ENCODE measurements at regions not wholly inside any gene's neighbourhood (a gene's known extent, or its start where the extent isn't known, plus 50 kb on each side); places are given as distances from the start of the nearest gene placed in this dataset.

- no peaks in the 10 kb centered on the region for H3K4me1 Mint-ChIP-seq
- no peak for DNase-seq
- H3K36me3 Mint-ChIP-seq (ENCODE audit: low read depth) = no peaks in the 10 kb centered on the region
- TF ChIP-seq, protein P1, sequence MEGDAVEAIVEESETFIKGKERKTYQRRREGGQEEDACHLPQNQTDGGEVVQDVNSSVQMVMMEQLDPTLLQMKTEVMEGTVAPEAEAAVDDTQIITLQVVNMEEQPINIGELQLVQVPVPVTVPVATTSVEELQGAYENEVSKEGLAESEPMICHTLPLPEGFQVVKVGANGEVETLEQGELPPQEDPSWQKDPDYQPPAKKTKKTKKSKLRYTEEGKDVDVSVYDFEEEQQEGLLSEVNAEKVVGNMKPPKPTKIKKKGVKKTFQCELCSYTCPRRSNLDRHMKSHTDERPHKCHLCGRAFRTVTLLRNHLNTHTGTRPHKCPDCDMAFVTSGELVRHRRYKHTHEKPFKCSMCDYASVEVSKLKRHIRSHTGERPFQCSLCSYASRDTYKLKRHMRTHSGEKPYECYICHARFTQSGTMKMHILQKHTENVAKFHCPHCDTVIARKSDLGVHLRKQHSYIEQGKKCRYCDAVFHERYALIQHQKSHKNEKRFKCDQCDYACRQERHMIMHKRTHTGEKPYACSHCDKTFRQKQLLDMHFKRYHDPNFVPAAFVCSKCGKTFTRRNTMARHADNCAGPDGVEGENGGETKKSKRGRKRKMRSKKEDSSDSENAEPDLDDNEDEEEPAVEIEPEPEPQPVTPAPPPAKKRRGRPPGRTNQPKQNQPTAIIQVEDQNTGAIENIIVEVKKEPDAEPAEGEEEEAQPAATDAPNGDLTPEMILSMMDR (IDR thresholded peaks at IDR 0.05) = no peak
- H3K9me3 Mint-ChIP-seq = peaks cover 7% of the 10 kb centered on the region
- H3K27me3 Mint-ChIP-seq (ENCODE audit: low read depth, poor library complexity) = peaks cover 4% of the 10 kb centered on the region
- H3K4me3 Mint-ChIP-seq = no peak overlapping the region
- H3K27ac Mint-ChIP-seq = no peak overlapping the region
Observed at GRCh38 chr12:60194678-60195077, 598.8 kb downstream of the SLC16A7 start.

GRCh38 chr12:60195483-60195882, 599.7 kb downstream of the SLC16A7 start:
- Mint-ChIP-seq H3K4me1 (no peaks in the 10 kb centered on the region), H3K27ac (no peak overlapping the region), H3K36me3 (ENCODE audit: low read depth) (no peaks in the 10 kb centered on the region), H3K9me3 (peaks cover under 1% of the 10 kb centered on the region), H3K4me3 (no peak overlapping the region), H3K27me3 (ENCODE audit: low read depth, poor library complexity) (peaks cover 4% of the 10 kb centered on the region)
- TF ChIP-seq, protein P1 (IDR thresholded peaks at IDR 0.05) = no peak
- no peak for DNase-seq

- H3K9me3 Mint-ChIP-seq = no peaks in the 10 kb centered on the region
- peaks cover 4% of the 10 kb centered on the region for H3K27me3 Mint-ChIP-seq (ENCODE audit: low read depth, poor library complexity)
- TF ChIP-seq, protein P1 (IDR thresholded peaks at IDR 0.05) = no peak
- H3K36me3 Mint-ChIP-seq (ENCODE audit: low read depth) = no peaks in the 10 kb centered on the region
- no peak overlapping the region for H3K27ac Mint-ChIP-seq
- H3K4me1 Mint-ChIP-seq = no peaks in the 10 kb centered on the region
- DNase-seq = no peak
- no peak overlapping the region for H3K4me3 Mint-ChIP-seq
Observed at GRCh38 chr12:60196366-60196765, 600.5 kb downstream of the SLC16A7 start.

DNA sequence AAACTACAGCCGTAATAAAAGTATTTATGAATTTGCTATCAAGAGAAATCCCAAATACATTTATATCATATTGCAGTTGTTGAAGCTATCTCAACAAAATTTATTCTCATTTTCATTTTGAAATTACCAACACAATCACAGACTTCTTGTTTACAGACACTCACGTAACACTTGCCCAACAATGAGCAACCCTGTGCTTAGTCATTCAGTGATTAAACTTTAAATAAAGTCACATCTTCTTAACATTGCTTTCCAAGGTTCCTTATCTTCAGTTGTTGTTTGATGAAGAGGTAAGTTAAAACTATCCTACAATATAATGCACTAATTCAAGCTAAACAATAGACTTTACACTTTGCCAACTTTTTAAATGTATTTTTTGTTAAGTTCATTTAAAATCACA, 601.8 kb downstream of the SLC16A7 start:
- no peak overlapping the region for H3K27ac Mint-ChIP-seq
- no peak for DNase-seq
- no peaks in the 10 kb centered on the region for H3K36me3 Mint-ChIP-seq (ENCODE audit: low read depth)
- no peak overlapping the region for H3K4me3 Mint-ChIP-seq
- H3K9me3 Mint-ChIP-seq = no peaks in the 10 kb centered on the region
- H3K27me3 Mint-ChIP-seq (ENCODE audit: low read depth, poor library complexity) = peaks cover under 1% of the 10 kb centered on the region
- TF ChIP-seq, protein P1 (IDR thresholded peaks at IDR 0.05) = no peak
- no peaks in the 10 kb centered on the region for H3K4me1 Mint-ChIP-seq

- Mint-ChIP-seq H3K27me3 (ENCODE audit: low read depth, poor library complexity) (no peaks in the 10 kb centered on the region), H3K4me3 (no peak overlapping the region), H3K9me3 (no peaks in the 10 kb centered on the region), H3K27ac (no peak overlapping the region), H3K36me3 (ENCODE audit: low read depth) (no peaks in the 10 kb centered on the region), H3K4me1 (no peaks in the 10 kb centered on the region)
- DNase-seq = no peak
- TF ChIP-seq, protein P1 (IDR thresholded peaks at IDR 0.05) = no peak
Observed at GRCh38 chr12:60201891-60202290, 606.1 kb downstream of the SLC16A7 start.

DNA sequence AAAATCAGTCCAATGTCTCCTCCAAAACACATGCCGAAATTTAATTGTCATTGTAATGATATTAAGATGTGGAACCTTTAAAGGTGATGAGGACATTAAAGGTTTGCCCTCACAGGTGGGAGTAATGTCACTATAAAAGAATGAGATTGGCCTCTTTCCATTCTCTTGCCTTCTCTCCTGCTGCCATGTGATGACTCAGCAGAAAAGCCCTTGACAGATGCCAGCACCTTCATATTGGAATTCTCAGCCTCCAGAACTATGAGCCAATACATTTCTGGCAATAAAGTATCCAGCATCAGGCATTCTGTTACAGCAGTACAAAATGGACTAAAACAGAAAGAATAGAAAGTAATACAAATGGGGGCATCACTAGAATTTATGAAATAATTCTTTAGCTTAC, 609.7 kb downstream of the SLC16A7 start:
- no peaks in the 10 kb centered on the region for H3K4me1 Mint-ChIP-seq
- no peaks in the 10 kb centered on the region for H3K9me3 Mint-ChIP-seq
- H3K36me3 Mint-ChIP-seq (ENCODE audit: low read depth) = no peaks in the 10 kb centered on the region
- DNase-seq = no peak
- TF ChIP-seq, protein P1 (IDR thresholded peaks at IDR 0.05) = no peak
- no peak overlapping the region for H3K4me3 Mint-ChIP-seq
- no peak overlapping the region for H3K27ac Mint-ChIP-seq
- no peaks in the 10 kb centered on the region for H3K27me3 Mint-ChIP-seq (ENCODE audit: low read depth, poor library complexity)

Measured in nephron progenitor cell (in vitro differentiated cells).